GM06990 (cell line): ENCODE measurements at regions not wholly inside any gene's neighbourhood (a gene's known extent, or its start where the extent isn't known, plus 50 kb on each side); places are given as distances from the start of the nearest gene placed in this dataset.

Source experiments
- DNase-seq: peaks from one replicate; pipeline ENCODE4 v3.0.0-alpha.2; 2011; ENCODE audit not compliant: insufficient read length; ENCODE audit errors: extremely low read depth
- H3K27me3 ChIP-seq: replicated peaks from 2 replicates; pipeline ENCODE4 v1.6.0; 2011; ENCODE audit warnings: low read length; ENCODE audit not compliant: control insufficient read depth, insufficient read depth
- H3K36me3 ChIP-seq: 2 replicates; pipeline ENCODE4 v1.5.1; 2011; ENCODE audit warnings: low read length; ENCODE audit not compliant: control insufficient read depth, insufficient read depth
- H3K4me3 ChIP-seq: replicated peaks from 2 replicates; pipeline ENCODE4 v1.5.1; 2011; ENCODE audit warnings: low read depth, mild to moderate bottlenecking, control low read depth, low read length
- TF ChIP-seq, protein P1 (sequence below): IDR thresholded peaks from 2 replicates; pipeline ENCODE4 v1.5.1; 2011; ENCODE audit warnings: low read length, control low read depth, mild to moderate bottlenecking, inconsistent platforms; ENCODE audit not compliant: insufficient read depth, poor library complexity, severe bottlenecking

DNA sequence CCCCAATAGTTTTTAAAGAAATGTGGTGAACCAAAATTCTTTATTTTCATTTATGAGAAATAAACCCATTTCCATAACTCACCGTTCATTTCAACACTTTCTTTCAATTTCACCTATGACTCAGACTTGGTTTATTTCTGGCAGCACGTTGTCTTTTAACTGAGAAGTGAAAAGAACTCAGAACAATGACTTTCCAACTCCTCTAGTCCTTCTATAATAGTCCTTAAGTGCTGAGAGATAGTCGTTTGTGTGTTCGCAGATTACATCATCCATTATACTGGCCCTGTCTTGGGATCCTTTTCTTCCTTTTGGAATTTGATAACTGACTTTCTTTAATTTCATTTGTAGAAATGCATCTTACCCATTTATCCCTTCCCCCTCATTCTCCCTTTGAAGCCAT lies 113.6 kb downstream of the GLUD2 start:
- TF ChIP-seq, protein P1, sequence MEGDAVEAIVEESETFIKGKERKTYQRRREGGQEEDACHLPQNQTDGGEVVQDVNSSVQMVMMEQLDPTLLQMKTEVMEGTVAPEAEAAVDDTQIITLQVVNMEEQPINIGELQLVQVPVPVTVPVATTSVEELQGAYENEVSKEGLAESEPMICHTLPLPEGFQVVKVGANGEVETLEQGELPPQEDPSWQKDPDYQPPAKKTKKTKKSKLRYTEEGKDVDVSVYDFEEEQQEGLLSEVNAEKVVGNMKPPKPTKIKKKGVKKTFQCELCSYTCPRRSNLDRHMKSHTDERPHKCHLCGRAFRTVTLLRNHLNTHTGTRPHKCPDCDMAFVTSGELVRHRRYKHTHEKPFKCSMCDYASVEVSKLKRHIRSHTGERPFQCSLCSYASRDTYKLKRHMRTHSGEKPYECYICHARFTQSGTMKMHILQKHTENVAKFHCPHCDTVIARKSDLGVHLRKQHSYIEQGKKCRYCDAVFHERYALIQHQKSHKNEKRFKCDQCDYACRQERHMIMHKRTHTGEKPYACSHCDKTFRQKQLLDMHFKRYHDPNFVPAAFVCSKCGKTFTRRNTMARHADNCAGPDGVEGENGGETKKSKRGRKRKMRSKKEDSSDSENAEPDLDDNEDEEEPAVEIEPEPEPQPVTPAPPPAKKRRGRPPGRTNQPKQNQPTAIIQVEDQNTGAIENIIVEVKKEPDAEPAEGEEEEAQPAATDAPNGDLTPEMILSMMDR, result no peak
- Histone ChIP-seq H3K36me3 (no peaks in the 10 kb centered on the region), H3K27me3 (no peaks in the 10 kb centered on the region), H3K4me3 (no peak overlapping the region)
- peak; percentile 30 for DNase-seq

DNA sequence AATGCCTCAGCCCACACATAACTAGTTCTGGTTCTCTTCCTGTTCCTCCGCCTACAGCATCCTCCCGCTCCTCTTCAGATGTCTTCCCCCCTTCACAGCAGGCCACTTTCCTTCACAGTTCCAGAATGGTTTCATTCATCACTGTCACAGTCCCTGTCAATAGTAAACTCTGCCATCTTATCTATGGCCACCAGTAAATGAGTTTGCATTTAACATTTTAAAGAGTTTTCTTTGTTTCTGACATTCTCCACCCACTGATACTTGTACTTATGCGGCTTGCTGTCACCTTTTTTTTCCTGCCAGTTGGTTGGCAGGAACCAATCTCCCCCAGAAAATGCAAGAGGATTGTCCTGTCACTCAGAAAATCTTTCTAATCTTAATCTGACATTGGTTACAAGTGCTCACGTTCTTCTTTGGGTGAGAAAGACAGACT lies 114.1 kb downstream of the GLUD2 start:
- Histone ChIP-seq H3K27me3 (no peaks in the 10 kb centered on the region), H3K4me3 (no peak overlapping the region), H3K36me3 (no peaks in the 10 kb centered on the region)
- no peak for DNase-seq
- TF ChIP-seq, protein P1, result no peak

DNA sequence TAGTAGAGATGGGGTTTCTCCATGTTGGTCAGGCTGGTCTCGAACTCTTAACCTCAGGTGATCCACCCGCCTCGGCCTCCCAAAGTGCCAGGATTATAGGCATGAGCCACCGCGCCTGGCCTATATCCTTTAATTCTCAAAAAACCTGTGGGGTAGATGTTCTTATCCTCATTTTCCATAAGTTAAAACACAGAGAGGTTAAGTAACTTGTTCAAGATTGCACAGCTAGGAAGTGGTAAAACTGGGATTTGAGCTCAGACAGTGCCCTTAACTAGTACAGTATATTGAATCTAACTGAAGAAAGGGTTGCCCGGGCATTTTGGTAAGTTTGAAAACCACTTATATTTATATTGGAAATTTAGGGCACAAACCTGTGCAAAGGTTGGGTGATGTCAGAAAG lies 116.0 kb downstream of the GLUD2 start:
- Histone ChIP-seq H3K36me3 (no peaks in the 10 kb centered on the region), H3K4me3 (no peak overlapping the region), H3K27me3 (no peaks in the 10 kb centered on the region)
- DNase-seq, result no peak
- TF ChIP-seq, protein P1, result no peak

DNA sequence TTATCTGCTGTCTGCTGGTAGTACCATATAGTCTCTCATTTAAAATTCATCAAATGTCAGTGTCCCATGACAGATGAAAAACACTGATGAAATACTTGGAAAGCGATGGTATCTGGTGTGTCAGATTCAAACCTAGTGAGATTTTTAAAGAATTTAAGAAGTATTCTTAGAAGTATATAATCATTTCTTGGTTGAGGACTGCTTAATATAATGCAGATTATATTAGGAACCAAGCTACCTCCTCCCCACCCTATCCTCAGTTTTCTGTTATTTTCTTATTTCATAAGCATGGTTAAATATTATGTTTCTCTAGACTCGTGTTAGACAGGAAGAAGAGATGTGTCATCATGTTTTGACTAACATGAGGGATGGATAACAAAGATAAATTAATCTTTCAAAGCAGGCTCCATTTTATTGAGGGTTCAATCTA lies 118.5 kb downstream of the GLUD2 start:
- H3K27me3 ChIP-seq, result no peaks in the 10 kb centered on the region
- no peaks in the 10 kb centered on the region for H3K36me3 ChIP-seq
- H3K4me3 ChIP-seq, result no peak overlapping the region
- TF ChIP-seq, protein P1, result no peak
- no peak for DNase-seq

DNA sequence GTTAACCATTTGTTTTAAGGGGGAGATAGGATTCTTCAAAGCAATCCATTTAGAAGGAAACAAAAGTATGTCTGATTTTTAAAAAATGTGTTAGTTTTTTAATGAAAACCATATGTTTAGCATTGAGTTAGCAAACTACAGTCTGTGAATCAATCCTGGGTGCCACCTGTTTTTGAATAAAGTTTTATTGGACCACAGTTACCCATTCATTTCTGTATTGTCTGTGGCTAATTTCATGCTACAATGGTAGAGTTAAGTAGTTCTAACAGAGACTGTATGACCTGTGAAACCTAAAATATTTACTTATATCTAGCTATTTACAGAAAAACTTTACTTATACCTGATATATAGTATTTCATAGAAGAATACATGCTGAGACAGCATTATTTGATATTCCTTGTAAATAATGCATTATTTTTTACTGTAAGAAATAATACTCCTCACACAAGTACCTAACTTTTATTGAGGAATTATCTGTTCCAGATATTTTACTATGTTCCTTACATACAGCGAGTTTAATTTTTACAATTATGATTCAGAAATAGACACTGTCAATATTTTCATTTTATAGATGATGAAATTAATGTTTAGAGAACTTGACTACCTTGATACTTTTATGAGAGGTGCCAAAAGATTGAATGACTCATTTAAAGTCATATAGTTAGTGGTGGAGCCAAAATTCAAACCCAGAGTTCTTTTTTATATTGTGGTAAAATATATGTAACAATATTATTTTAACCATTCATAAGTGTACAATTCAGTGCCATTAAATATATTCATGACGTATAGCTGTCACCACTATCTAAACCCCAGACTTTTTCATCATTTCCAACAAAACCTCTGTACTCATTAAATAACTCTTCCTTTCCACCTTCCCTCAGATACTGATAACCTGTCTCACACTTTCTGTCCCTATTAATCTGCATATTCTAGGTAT lies 122.0 kb downstream of the GLUD2 start:
- H3K27me3 ChIP-seq, result no peaks in the 10 kb centered on the region

More for the DNA sequence above, 122.0 kb downstream of the GLUD2 start:
- DNase-seq, result no peak
- Histone ChIP-seq H3K36me3 (no peaks in the 10 kb centered on the region), H3K4me3 (no peak overlapping the region)
- TF ChIP-seq, protein P1, result no peak
